MCF 10A (cell line): ENCODE measurements at regions not wholly inside any gene's neighbourhood (a gene's known extent, or its start where the extent isn't known, plus 50 kb on each side); places are given as distances from the start of the nearest gene placed in this dataset.

Experiments used
- BruUV-seq: library from RNA; stranded (reverse); fragments of 400-500 nt; replicated peaks from 2 replicates; lab custom pipeline; 2021; lab: Mats Ljungman, UMichigan
- CTCF ChIA-PET: fragments of 300-600 bp; sonication (Branson Sonifier 250); formaldehyde crosslinking; extraction: SDS; loops from one replicate; lab custom pipeline; 2021; ENCODE audit warnings: antibody characterized with exemption, inconsistent platforms; lab: Yijun Ruan, JAX
- POLR2A ChIA-PET: fragments of 300-600, 350-650 bp; sonication (Branson Sonifier 250); formaldehyde crosslinking; extraction: SDS; loops from one replicate; lab custom pipeline; 2020; ENCODE audit warnings: antibody characterized with exemption, inconsistent platforms; lab: Yijun Ruan, JAX
- DNase-seq: peaks from one replicate; pipeline ENCODE4 v3.0.0-alpha.2; 2018; ENCODE audit not compliant: unreplicated experiment
- H3K27ac Mint-ChIP-seq: one replicate; pipeline ENCODE4 v1.8.0; 2022; ENCODE audit warnings: mild to moderate bottlenecking, low read depth, mixed read lengths; ENCODE audit not compliant: unreplicated experiment
- H3K27me3 Mint-ChIP-seq: one replicate; pipeline ENCODE4 v1.8.0; 2022; ENCODE audit warnings: mixed read lengths; ENCODE audit not compliant: insufficient read depth, unreplicated experiment
- H3K36me3 Mint-ChIP-seq: one replicate; pipeline ENCODE4 v1.8.0; 2022; ENCODE audit warnings: mild to moderate bottlenecking, moderate library complexity, mixed read lengths; ENCODE audit not compliant: insufficient read depth, unreplicated experiment
- H3K4me1 Mint-ChIP-seq: one replicate; pipeline ENCODE4 v1.8.0; 2022; ENCODE audit warnings: mixed read lengths; ENCODE audit not compliant: insufficient read depth, unreplicated experiment
- H3K4me3 Mint-ChIP-seq: one replicate; pipeline ENCODE4 v1.8.0; 2022; ENCODE audit warnings: mild to moderate bottlenecking, moderate library complexity, mixed read lengths; ENCODE audit not compliant: unreplicated experiment
- H3K9me3 Mint-ChIP-seq: one replicate; pipeline ENCODE4 v1.8.0; 2022; ENCODE audit warnings: mixed read lengths; ENCODE audit not compliant: unreplicated experiment
- CTCF ChIP-seq: fragments of 200-600 bp; IDR thresholded peaks from one replicate; pipeline ENCODE4 v1.8.0; 2022; ENCODE audit warnings: antibody characterized with exemption, mild to moderate bottlenecking; ENCODE audit not compliant: unreplicated experiment
- intact Hi-C: fragments of 100-400 bp; cut with micrococcal nuclease; formaldehyde crosslinking; loops from 2 replicates; pipeline ENCODE4 v1.14.1; 2022

- DNase-seq = no peak
- H3K27me3 Mint-ChIP-seq = peaks cover 23% of the 10 kb centered on the region
- no peaks in the 10 kb centered on the region for H3K36me3 Mint-ChIP-seq
- POLR2A ChIA-PET = no interaction called here
- BruUV-seq = no TSS peak
- no peak overlapping the region for H3K4me3 Mint-ChIP-seq
- intact Hi-C loops = no loop called here
- no peak overlapping the region for H3K27ac Mint-ChIP-seq
- peaks cover 14% of the 10 kb centered on the region for H3K9me3 Mint-ChIP-seq
- CTCF ChIA-PET = interaction anchor here (1.5 kb wide), 1 partner anchor 18 kb away, joined by 3 read pairs; no protein-coding TSS in a partner anchor
- no peak for TF ChIP-seq CTCF
- H3K4me1 Mint-ChIP-seq = no peaks in the 10 kb centered on the region
Observed at GRCh38 chr6:165936096-165936495, 231.6 kb downstream of the TBXT start.

- intact Hi-C loops = no loop called here
- no peak overlapping the region for H3K4me3 Mint-ChIP-seq
- CTCF ChIA-PET = no interaction called here
- no peak for TF ChIP-seq CTCF
- POLR2A ChIA-PET = interaction anchor here (0.6 kb wide), 1 partner anchor 64 kb away, joined by 3 read pairs; no protein-coding TSS in a partner anchor
- no TSS peak for BruUV-seq
- H3K27ac Mint-ChIP-seq = no peak overlapping the region
- H3K4me1 Mint-ChIP-seq = no peaks in the 10 kb centered on the region
- H3K27me3 Mint-ChIP-seq = peaks cover 23% of the 10 kb centered on the region
- no peaks in the 10 kb centered on the region for H3K36me3 Mint-ChIP-seq
- peaks cover 14% of the 10 kb centered on the region for H3K9me3 Mint-ChIP-seq
- no peak for DNase-seq
Observed at GRCh38 chr6:165931675-165932074, 236.0 kb downstream of the TBXT start.

GRCh38 chr6:165930668-165931214 lies 236.9 kb downstream of the TBXT start:
- no peak for DNase-seq
- intact Hi-C loops = no loop called here
- TF ChIP-seq CTCF = no peak
- CTCF ChIA-PET = no interaction called here
- H3K4me3 Mint-ChIP-seq = no peak overlapping the region
- H3K36me3 Mint-ChIP-seq = no peaks in the 10 kb centered on the region
- H3K27ac Mint-ChIP-seq = no peak overlapping the region
- POLR2A ChIA-PET = no interaction called here
- H3K4me1 Mint-ChIP-seq = no peaks in the 10 kb centered on the region
- no TSS peak for BruUV-seq
- H3K27me3 Mint-ChIP-seq = peaks cover 13% of the 10 kb centered on the region
- peaks cover 7% of the 10 kb centered on the region for H3K9me3 Mint-ChIP-seq

- peaks cover 2% of the 10 kb centered on the region for H3K27me3 Mint-ChIP-seq
- no peaks in the 10 kb centered on the region for H3K9me3 Mint-ChIP-seq
- intact Hi-C loops = no loop called here
- TF ChIP-seq CTCF = no peak
- H3K4me1 Mint-ChIP-seq = no peaks in the 10 kb centered on the region
- H3K36me3 Mint-ChIP-seq = no peaks in the 10 kb centered on the region
- BruUV-seq = no TSS peak
- H3K4me3 Mint-ChIP-seq = no peak overlapping the region
- CTCF ChIA-PET = interaction anchor here (0.6 kb wide), 1 partner anchor 78 kb away, joined by 3 read pairs; no protein-coding TSS in a partner anchor
- POLR2A ChIA-PET = no interaction called here
- no peak for DNase-seq
- no peak overlapping the region for H3K27ac Mint-ChIP-seq
Observed at GRCh38 chr6:165929607-165930006, 238.0 kb downstream of the TBXT start.
